ENCODE measurements at regions not wholly inside any gene's neighbourhood (a gene's known extent, or its start where the extent isn't known, plus 50 kb on each side); places are given as distances from the start of the nearest gene placed in this dataset.

DNA sequence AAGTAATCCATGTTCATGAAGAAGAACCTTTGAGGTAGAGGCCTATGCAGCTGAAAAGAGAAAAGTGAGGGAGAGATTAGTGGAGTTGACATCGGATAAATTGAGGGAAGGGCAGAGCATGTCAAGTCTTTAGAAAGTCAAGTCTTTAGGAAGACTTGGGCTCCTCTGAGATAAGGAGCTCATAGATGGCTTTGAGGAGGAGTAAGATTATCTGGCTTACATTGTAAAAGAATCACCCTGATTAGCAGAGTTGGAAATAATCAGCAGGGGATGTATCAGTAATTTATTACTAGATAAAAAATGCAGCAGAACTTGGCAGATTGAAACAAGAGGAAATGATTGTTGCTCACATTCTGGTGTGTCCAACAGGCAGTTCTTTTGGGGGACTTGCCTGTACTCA, 727.2 kb upstream of the WWC1 start:
- peaks cover 4% of the 10 kb centered on the region for H3K27me3 ChIP-seq (ENCODE audit: control insufficient read depth, extremely low read depth, insufficient read depth, low read length)
- FAIRE-seq (no peak), DNase-seq (ENCODE audit: low read depth, low spot score) (no peak)
- no peak overlapping the region for H3K9ac ChIP-seq (ENCODE audit: control insufficient read depth, extremely low read depth, insufficient read depth, low read length)
- no peak overlapping the region for H2AFZ ChIP-seq (ENCODE audit: control insufficient read depth, low read length)
- dilution Hi-C loops (cut with MboI; ENCODE audit: extremely low pct_ligation_motif_present, low sequenced_read_pairs), result no loop called here
- TF ChIP-seq EZH2 (IDR thresholded peaks at IDR 0.05; ENCODE audit: low read length) (no peak), CTCF (optimal IDR thresholded peaks at IDR 0.05 in 1 of 3, IDR thresholded peaks at IDR 0.05 in 1 of 3, conservative IDR thresholded peaks at IDR 0.05 in 1 of 3; ENCODE audit: extremely low read depth in 1 of 3, insufficient read depth in 2 of 3, low read length in 3 of 3) (no peak)
- no peaks in the 10 kb centered on the region for H4K20me1 ChIP-seq (ENCODE audit: control insufficient read depth, extremely low read depth, insufficient read depth, low read length)
- H3K4me1 ChIP-seq (ENCODE audit: control insufficient read depth, extremely low read depth, insufficient read depth, low read length), result no peaks in the 10 kb centered on the region
- H3K4me3 ChIP-seq (ENCODE audit: control insufficient read depth in 2 of 3, extremely low read depth in 1 of 3, insufficient read depth in 2 of 3, low read depth in 1 of 3, low read length in 3 of 3), result no peak overlapping the region
- no peaks in the 10 kb centered on the region for H3K36me3 ChIP-seq (ENCODE audit: control insufficient read depth in 2 of 2, extremely low read depth in 1 of 2, insufficient read depth in 2 of 2, low read length in 2 of 2)
- H3K27ac ChIP-seq (ENCODE audit: control insufficient read depth, insufficient read depth, low read length), result no peak overlapping the region
- no peaks in the 10 kb centered on the region for H3K9me3 ChIP-seq (ENCODE audit: control insufficient read depth, low read depth, low read length)
- H3K4me2 ChIP-seq (ENCODE audit: control insufficient read depth, extremely low read depth, insufficient read depth, low read depth, low read length), result no peak overlapping the region
- no peaks in the 10 kb centered on the region for H3K79me2 ChIP-seq (ENCODE audit: control insufficient read depth, insufficient read depth, low read length)
- no peaks in the 10 kb centered on the region for H3K9me1 ChIP-seq (ENCODE audit: control insufficient read depth, extremely low read depth, insufficient read depth, low read length)

DNA sequence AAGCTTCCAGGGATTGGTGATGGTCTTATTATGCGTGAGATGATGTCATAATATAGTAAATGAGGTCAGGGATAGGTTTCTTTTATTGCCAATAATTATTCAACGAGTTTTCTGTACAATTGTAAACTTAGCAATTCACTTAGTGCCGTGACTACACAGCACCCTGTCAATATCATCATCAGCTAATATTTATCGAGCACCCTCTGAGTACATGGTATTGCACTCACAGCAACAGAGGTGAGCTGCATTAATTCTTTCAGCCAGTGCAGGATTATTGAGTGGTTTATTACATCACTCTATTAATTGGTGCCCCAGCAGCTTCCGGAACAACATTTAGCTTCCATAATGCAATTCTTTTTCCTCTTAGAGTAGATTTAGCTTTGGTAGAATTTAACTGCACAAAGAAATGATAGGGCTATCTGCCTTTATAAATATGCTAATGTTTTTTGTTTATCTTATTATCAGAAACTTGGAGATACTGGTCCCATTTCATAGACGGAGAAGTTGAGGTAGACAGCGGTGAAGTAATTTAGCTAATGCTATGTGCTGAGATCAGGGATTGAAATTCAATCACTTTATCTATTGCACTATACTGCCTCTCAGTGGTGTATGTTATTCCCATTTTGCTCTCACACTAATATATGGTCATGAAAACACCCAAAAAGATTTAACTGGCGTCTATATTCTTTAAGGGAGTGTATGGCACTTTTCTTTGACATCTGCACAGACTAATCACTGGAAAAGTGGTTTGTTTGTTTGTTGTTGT, 726.1 kb upstream of the WWC1 start:
- DNase-seq (ENCODE audit: low read depth, low spot score) (no peak), FAIRE-seq (peak; percentile 13)
- Histone ChIP-seq H3K9me1 (ENCODE audit: control insufficient read depth, extremely low read depth, insufficient read depth, low read length) (no peaks in the 10 kb centered on the region), H3K79me2 (ENCODE audit: control insufficient read depth, insufficient read depth, low read length) (no peaks in the 10 kb centered on the region), H3K4me1 (ENCODE audit: control insufficient read depth, extremely low read depth, insufficient read depth, low read length) (no peaks in the 10 kb centered on the region), H3K4me2 (ENCODE audit: control insufficient read depth, extremely low read depth, insufficient read depth, low read depth, low read length) (no peak overlapping the region), H3K9ac (ENCODE audit: control insufficient read depth, extremely low read depth, insufficient read depth, low read length) (no peak overlapping the region), H4K20me1 (ENCODE audit: control insufficient read depth, extremely low read depth, insufficient read depth, low read length) (no peaks in the 10 kb centered on the region), H3K9me3 (ENCODE audit: control insufficient read depth, low read depth, low read length) (no peaks in the 10 kb centered on the region), H3K27me3 (ENCODE audit: control insufficient read depth, extremely low read depth, insufficient read depth, low read length) (peaks cover 4% of the 10 kb centered on the region), H3K4me3 (ENCODE audit: control insufficient read depth in 2 of 3, extremely low read depth in 1 of 3, insufficient read depth in 2 of 3, low read depth in 1 of 3, low read length in 3 of 3) (no peak overlapping the region), H2AFZ (ENCODE audit: control insufficient read depth, low read length) (no peak overlapping the region), H3K27ac (ENCODE audit: control insufficient read depth, insufficient read depth, low read length) (no peak overlapping the region), H3K36me3 (ENCODE audit: control insufficient read depth in 2 of 2, extremely low read depth in 1 of 2, insufficient read depth in 2 of 2, low read length in 2 of 2) (no peaks in the 10 kb centered on the region)
- TF ChIP-seq EZH2 (IDR thresholded peaks at IDR 0.05; ENCODE audit: low read length) (no peak), CTCF (optimal IDR thresholded peaks at IDR 0.05 in 1 of 3, IDR thresholded peaks at IDR 0.05 in 1 of 3, conservative IDR thresholded peaks at IDR 0.05 in 1 of 3; ENCODE audit: extremely low read depth in 1 of 3, insufficient read depth in 2 of 3, low read length in 3 of 3) (peak in 2 of 3 experiments; percentile 29 to 32)
- dilution Hi-C loops (cut with MboI; ENCODE audit: extremely low pct_ligation_motif_present, low sequenced_read_pairs), result no loop called here

Measured in keratinocyte (primary cell).